ENCODE measurements at regions not wholly inside any gene's neighbourhood (a gene's known extent, or its start where the extent isn't known, plus 50 kb on each side); places are given as distances from the start of the nearest gene placed in this dataset.

DNA sequence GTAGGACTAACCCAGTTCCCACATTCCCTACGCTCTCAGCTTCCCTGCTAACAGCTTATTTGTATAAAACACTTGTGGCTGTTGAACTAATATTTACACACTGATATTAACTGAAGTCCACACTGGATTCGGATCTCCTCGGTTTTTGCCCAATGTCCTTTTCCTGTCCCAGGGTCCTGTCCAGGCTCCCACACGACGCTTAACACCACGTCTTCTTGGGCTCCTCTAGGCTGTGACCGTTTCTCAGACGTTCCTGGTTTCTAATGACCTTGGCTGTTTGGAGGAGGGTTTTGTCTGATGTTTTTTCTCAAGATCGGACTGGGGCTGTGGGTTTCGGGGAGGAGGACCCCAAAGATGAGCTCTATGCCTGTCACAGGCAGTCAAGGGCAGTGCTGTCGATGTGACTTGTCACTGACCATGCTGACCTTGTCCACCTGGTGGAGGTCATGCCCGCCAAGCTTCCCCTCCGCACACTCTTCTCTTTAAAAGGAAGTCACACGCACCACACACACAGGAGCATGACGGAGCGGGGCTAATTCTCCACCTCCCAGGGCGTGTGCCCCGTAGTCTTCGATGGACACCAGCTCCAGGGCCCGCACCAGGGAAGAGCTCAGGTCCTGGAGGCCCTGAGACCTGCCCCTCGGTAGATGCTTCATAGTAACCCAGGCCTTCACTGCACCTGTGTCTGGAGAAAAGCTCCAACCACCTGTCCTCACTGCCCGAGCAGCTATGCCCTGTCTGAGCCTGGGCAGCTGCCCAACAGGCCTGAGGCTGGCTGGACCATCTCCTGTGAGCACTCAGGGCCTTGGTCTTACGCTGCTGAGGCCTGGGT lies 72.0 kb downstream of the TTLL2 start:
- no peak for DNase-seq
- Histone ChIP-seq H3K36me3 (no peaks in the 10 kb centered on the region), H3K27me3 (no peaks in the 10 kb centered on the region), H3K4me3 (no peak overlapping the region), H3K9me3 (no peaks in the 10 kb centered on the region), H3K27ac (no peak overlapping the region), H3K9ac (ENCODE audit: low read depth in 2 of 2, low read length in 2 of 2) (no peak overlapping the region), H3K4me1 (peaks cover 4% of the 10 kb centered on the region)
- TF ChIP-seq, protein P1, sequence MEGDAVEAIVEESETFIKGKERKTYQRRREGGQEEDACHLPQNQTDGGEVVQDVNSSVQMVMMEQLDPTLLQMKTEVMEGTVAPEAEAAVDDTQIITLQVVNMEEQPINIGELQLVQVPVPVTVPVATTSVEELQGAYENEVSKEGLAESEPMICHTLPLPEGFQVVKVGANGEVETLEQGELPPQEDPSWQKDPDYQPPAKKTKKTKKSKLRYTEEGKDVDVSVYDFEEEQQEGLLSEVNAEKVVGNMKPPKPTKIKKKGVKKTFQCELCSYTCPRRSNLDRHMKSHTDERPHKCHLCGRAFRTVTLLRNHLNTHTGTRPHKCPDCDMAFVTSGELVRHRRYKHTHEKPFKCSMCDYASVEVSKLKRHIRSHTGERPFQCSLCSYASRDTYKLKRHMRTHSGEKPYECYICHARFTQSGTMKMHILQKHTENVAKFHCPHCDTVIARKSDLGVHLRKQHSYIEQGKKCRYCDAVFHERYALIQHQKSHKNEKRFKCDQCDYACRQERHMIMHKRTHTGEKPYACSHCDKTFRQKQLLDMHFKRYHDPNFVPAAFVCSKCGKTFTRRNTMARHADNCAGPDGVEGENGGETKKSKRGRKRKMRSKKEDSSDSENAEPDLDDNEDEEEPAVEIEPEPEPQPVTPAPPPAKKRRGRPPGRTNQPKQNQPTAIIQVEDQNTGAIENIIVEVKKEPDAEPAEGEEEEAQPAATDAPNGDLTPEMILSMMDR (IDR thresholded peaks at IDR 0.05): no peak
- intact Hi-C loops (cut with DNase I): no loop called here

DNA sequence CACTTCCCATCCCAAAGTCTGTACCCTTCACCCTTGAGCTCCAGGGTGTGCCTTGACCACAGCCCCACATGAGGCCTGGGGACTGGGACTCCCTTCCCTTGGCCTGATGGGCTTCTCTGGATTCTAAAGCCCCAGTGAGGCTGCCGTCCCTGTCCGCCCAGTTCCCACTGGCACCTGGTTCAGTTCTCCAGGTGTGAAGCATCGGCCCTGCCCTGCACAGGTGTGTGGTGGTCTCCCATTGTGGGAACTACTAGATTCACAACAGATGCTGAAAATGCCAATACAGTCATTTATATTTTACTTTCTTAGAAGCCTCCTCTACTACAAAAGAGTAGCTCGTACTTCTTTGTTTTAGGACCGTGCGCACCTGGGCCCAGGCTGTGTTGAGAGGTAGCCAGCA lies 72.8 kb downstream of the TTLL2 start:
- intact Hi-C loops (cut with DNase I): no loop called here
- H3K36me3 ChIP-seq: no peaks in the 10 kb centered on the region
- no peak overlapping the region for H3K9ac ChIP-seq (ENCODE audit: low read depth in 2 of 2, low read length in 2 of 2)
- no peaks in the 10 kb centered on the region for H3K27me3 ChIP-seq
- H3K4me3 ChIP-seq: no peak overlapping the region
- TF ChIP-seq, protein P1 (IDR thresholded peaks at IDR 0.05): no peak
- no peak for DNase-seq
- no peaks in the 10 kb centered on the region for H3K9me3 ChIP-seq
- H3K27ac ChIP-seq: no peak overlapping the region
- peaks cover 4% of the 10 kb centered on the region for H3K4me1 ChIP-seq

DNA sequence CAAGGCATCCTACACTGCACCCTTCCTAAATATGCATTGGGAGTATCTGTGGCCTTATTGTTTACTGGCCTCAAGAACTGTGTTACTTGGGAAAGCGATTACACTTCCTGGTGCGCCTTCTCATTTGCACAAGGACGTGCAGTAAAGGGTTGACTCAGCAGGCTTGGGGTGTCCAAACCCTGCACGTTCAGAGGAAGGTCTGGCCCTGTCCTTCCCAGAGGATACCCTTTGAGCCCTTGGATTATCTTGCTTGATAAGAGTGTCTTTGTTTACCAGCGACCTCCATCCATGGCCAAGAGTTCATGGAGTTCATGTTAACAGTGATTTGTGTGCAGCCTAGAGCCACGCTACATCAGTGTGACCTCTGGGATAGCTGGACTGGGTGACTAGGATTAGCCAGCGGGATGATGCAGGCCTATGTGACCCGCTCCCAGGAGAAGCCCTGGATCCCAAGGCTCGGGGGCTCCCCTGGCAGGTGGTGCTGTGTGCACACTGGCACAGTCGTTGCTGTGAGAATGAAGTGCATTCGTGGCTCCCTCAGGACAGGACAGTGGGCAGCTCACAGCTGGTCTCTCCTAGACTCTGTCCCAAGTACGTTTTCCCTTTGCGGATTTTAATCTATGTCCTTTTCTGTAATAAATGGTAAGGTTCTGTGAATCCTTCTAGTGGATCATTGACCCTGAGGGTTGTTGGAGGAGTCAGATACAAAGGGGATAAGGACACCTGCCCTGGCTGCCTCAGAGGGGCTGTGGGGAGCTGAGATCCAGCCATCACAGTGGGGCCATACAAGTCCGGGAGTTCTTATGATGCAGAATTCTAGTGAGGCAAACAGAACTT lies 73.5 kb downstream of the TTLL2 start:
- Histone ChIP-seq H3K4me1 (peaks cover 4% of the 10 kb centered on the region), H3K4me3 (no peak overlapping the region), H3K27ac (no peak overlapping the region), H3K27me3 (no peaks in the 10 kb centered on the region), H3K9ac (ENCODE audit: low read depth in 2 of 2, low read length in 2 of 2) (no peak overlapping the region), H3K9me3 (no peaks in the 10 kb centered on the region), H3K36me3 (no peaks in the 10 kb centered on the region)
- intact Hi-C loops (cut with DNase I): no loop called here
- peak; percentile 17 for DNase-seq
- TF ChIP-seq, protein P1 (IDR thresholded peaks at IDR 0.05): no peak

DNA sequence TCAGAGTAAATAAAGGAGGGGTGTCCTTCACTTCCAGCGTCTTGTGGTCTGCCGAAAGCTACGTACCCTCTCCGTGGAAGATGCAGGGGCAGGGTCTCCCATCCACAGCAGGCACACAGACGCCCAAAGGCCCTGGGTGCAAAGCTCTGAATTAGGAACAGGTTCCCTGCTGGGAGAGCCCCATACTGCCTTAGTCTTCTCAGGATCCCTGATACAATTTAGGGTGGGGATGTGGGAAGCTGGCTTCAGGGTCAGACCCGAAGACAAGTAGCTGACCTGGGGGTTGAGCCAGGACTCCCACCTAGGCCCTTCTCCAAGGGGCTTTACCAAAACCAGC lies 74.1 kb downstream of the TTLL2 start:
- no peak overlapping the region for H3K27ac ChIP-seq
- no peak for DNase-seq
- intact Hi-C loops (cut with DNase I): no loop called here

DNA sequence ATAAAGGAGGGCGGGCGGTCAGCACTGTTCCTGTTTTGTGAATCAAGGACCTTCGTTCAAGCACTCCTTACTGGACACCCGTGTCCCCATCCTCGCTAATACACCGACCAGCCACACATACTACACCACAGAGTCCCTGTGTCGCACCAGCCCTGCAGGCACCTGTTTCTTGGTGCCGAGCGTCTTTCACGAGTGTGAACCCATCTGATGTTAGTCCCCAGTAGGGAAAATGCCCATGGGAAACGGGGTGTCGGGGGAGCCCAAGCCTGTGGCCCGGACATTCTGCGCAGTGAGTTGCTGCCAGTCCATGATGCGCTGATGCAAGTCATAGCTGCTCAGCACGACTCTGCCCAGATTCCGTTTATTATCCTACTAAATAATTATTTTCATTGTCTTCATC lies 74.7 kb downstream of the TTLL2 start:
- Histone ChIP-seq H3K9ac (ENCODE audit: low read depth in 2 of 2, low read length in 2 of 2) (no peak overlapping the region), H3K27ac (no peak overlapping the region), H3K27me3 (no peaks in the 10 kb centered on the region), H3K4me1 (peaks cover 4% of the 10 kb centered on the region), H3K9me3 (no peaks in the 10 kb centered on the region), H3K4me3 (no peak overlapping the region), H3K36me3 (no peaks in the 10 kb centered on the region)
- TF ChIP-seq, protein P1 (IDR thresholded peaks at IDR 0.05): no peak
- intact Hi-C loops (cut with DNase I): no loop called here
- DNase-seq: no peak

More for the DNA sequence above, 74.1 kb downstream of the TTLL2 start:
- TF ChIP-seq, protein P1 (IDR thresholded peaks at IDR 0.05): no peak
- Histone ChIP-seq H3K9me3 (no peaks in the 10 kb centered on the region), H3K27me3 (no peaks in the 10 kb centered on the region), H3K9ac (ENCODE audit: low read depth in 2 of 2, low read length in 2 of 2) (no peak overlapping the region), H3K4me1 (peaks cover 4% of the 10 kb centered on the region), H3K4me3 (no peak overlapping the region), H3K36me3 (no peaks in the 10 kb centered on the region)

All from colonic mucosa (tissue), 4 donors.